ENCODE measurements at regions not wholly inside any gene's neighbourhood (a gene's known extent, or its start where the extent isn't known, plus 50 kb on each side); places are given as distances from the start of the nearest gene placed in this dataset.

- TF ChIP-seq CTCF (optimal IDR thresholded peaks at IDR 0.05 in 1 of 3, IDR thresholded peaks at IDR 0.05 in 1 of 3, conservative IDR thresholded peaks at IDR 0.05 in 1 of 3; ENCODE audit: extremely low read depth in 1 of 3, insufficient read depth in 2 of 3, low read length in 3 of 3) = no peak
- no peak for TF ChIP-seq EZH2 (IDR thresholded peaks at IDR 0.05; ENCODE audit: low read length)
Observed at GRCh38 chr11:114848027-114848426, 169.7 kb downstream of the NXPE2 start.

Measured in keratinocyte (primary cell).